Upper lobe of left lung (tissue), 6 donors: ENCODE measurements at regions not wholly inside any gene's neighbourhood (a gene's known extent, or its start where the extent isn't known, plus 50 kb on each side); places are given as distances from the start of the nearest gene placed in this dataset.

Experiments
- ATAC-seq, 2 donors: fragments of 200-7000 bp; cut with Tn5 transposase; one replicate each; pipeline ENCODE4 v1.9.1; 2022; ENCODE audit warnings: mild to moderate bottlenecking in 2 of 2, moderate library complexity in 2 of 2; ENCODE audit not compliant: low FRiP score in 2 of 2
- DNase-seq, 2 donors: peaks; one replicate each; pipeline ENCODE4 v3.0.0-alpha.2; 2019 to 2020
- H3K27ac ChIP-seq, 4 donors: fragments of 200-600 bp; sonication (generic); one replicate each; pipeline ENCODE4 v1.5.1; 2016 to 2019
- H3K27me3 ChIP-seq, 4 donors: fragments of 200-600 bp; sonication (generic); one replicate each; pipeline ENCODE4 v1.5.1; 2017 to 2019
- H3K36me3 ChIP-seq, 4 donors: fragments of 200-600 bp; sonication (generic); one replicate each; pipeline ENCODE4 v1.5.1; 2016 to 2019
- H3K4me1 ChIP-seq, 4 donors: fragments of 200-600 bp; sonication (generic); one replicate each; pipeline ENCODE4 v1.5.1; 2018 to 2019
- H3K4me3 ChIP-seq, 4 donors: fragments of 200-600 bp; sonication (generic); one replicate each; pipeline ENCODE4 v1.5.1; 2017 to 2019; ENCODE audit warnings: mild to moderate bottlenecking in 2 of 4, moderate library complexity in 1 of 4
- H3K9me3 ChIP-seq, 4 donors: fragments of 200-600 bp; sonication (generic); one replicate each; pipeline ENCODE4 v1.5.1; 2018 to 2019
- EP300 ChIP-seq, 4 donors: sonication (generic); formaldehyde crosslinking; IDR thresholded peaks; one replicate each; pipeline ENCODE4 v1.5.1; 2017; ENCODE audit warnings: antibody characterized with exemption in 4 of 4, control low read depth in 2 of 4
- POLR2A ChIP-seq, 4 donors: fragments of 450-650 bp; IDR thresholded peaks; one replicate each; pipeline ENCODE4 v1.5.1; 2016 to 2017; ENCODE audit warnings: antibody characterized with exemption in 4 of 4, mild to moderate bottlenecking in 2 of 4
- POLR2AphosphoS5 ChIP-seq, 2 donors: sonication (generic); formaldehyde crosslinking; IDR thresholded peaks; one replicate each; pipeline ENCODE4 v1.5.1; 2017; ENCODE audit warnings: antibody characterized with exemption in 2 of 2
- WGBS, 2 donors: methylation state at CpG; one replicate each; pipeline ENCODE4 v1.1.5; 2017 to 2018; 5-methylcytosine and 5-hydroxymethylcytosine counted together
- TF ChIP-seq, protein P1 (sequence below), 6 experiments: fragments of 450-650 bp in 4 of 6; fragments of 200-600 bp in 2 of 6; sonication (generic) in 2 of 6; IDR thresholded peaks; one replicate each; pipeline ENCODE4 v1.5.1; 2016 to 2019; ENCODE audit warnings: antibody characterized with exemption in 6 of 6
- donor health status: DM: no; HTN: no; CAD: no; lungs with moderate emphysema.
- donor health status: DM: no; HTN: yes; CAD: no; lungs with severe emphysema.

- Histone ChIP-seq H3K9me3 (no peaks in the 10 kb centered on the region), H3K27me3 (no peaks in the 10 kb centered on the region), H3K36me3 (no peaks in the 10 kb centered on the region), H3K4me3 (no peak overlapping the region), H3K4me1 (no peaks in the 10 kb centered on the region), H3K27ac (no peak overlapping the region)
- no peak for DNase-seq
- 70 to 86% methylated on average over 1 of the region's 1 CpG for WGBS, 2 donors
- no peak for ATAC-seq
- TF ChIP-seq EP300 (IDR thresholded peaks at IDR 0.05), result no peak
- TF ChIP-seq POLR2AphosphoS5 (IDR thresholded peaks at IDR 0.05), result no peak
- TF ChIP-seq, protein P1, sequence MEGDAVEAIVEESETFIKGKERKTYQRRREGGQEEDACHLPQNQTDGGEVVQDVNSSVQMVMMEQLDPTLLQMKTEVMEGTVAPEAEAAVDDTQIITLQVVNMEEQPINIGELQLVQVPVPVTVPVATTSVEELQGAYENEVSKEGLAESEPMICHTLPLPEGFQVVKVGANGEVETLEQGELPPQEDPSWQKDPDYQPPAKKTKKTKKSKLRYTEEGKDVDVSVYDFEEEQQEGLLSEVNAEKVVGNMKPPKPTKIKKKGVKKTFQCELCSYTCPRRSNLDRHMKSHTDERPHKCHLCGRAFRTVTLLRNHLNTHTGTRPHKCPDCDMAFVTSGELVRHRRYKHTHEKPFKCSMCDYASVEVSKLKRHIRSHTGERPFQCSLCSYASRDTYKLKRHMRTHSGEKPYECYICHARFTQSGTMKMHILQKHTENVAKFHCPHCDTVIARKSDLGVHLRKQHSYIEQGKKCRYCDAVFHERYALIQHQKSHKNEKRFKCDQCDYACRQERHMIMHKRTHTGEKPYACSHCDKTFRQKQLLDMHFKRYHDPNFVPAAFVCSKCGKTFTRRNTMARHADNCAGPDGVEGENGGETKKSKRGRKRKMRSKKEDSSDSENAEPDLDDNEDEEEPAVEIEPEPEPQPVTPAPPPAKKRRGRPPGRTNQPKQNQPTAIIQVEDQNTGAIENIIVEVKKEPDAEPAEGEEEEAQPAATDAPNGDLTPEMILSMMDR (IDR thresholded peaks at IDR 0.05), result no peak
- no peak for TF ChIP-seq POLR2A (IDR thresholded peaks at IDR 0.05)
Observed at GRCh38 chr14:44154446-44154845, 352.6 kb downstream of the FSCB start.

GRCh38 chr14:44151130-44151820 is 355.8 kb downstream of the FSCB start:
- H3K9me3 ChIP-seq, result no peaks in the 10 kb centered on the region
- H3K27me3 ChIP-seq, result no peaks in the 10 kb centered on the region
- TF ChIP-seq, protein P1 (IDR thresholded peaks at IDR 0.05), result no peak
- TF ChIP-seq EP300 (IDR thresholded peaks at IDR 0.05) (no peak), POLR2AphosphoS5 (IDR thresholded peaks at IDR 0.05) (no peak), POLR2A (IDR thresholded peaks at IDR 0.05) (no peak)
- H3K27ac ChIP-seq, result no peak overlapping the region
- DNase-seq (no peak), ATAC-seq (no peak)
- no peaks in the 10 kb centered on the region for H3K36me3 ChIP-seq
- no peak overlapping the region for H3K4me3 ChIP-seq
- no peaks in the 10 kb centered on the region for H3K4me1 ChIP-seq
- WGBS, 2 donors, result 72 to 77% methylated on average over 2 of the region's 2 CpGs

GRCh38 chr14:44149597-44149996 is 357.5 kb downstream of the FSCB start:
- ATAC-seq (no peak), DNase-seq (no peak)
- no peaks in the 10 kb centered on the region for H3K36me3 ChIP-seq
- H3K4me1 ChIP-seq, result no peaks in the 10 kb centered on the region
- H3K27ac ChIP-seq, result no peak overlapping the region
- H3K4me3 ChIP-seq, result no peak overlapping the region
- TF ChIP-seq POLR2A (IDR thresholded peaks at IDR 0.05) (no peak), EP300 (IDR thresholded peaks at IDR 0.05) (no peak), POLR2AphosphoS5 (IDR thresholded peaks at IDR 0.05) (no peak)
- TF ChIP-seq, protein P1 (IDR thresholded peaks at IDR 0.05), result no peak
- H3K27me3 ChIP-seq, result no peaks in the 10 kb centered on the region
- H3K9me3 ChIP-seq, result no peaks in the 10 kb centered on the region
- WGBS, 2 donors, result 22 to 28% methylated on average over 3 of the region's 3 CpGs

DNA sequence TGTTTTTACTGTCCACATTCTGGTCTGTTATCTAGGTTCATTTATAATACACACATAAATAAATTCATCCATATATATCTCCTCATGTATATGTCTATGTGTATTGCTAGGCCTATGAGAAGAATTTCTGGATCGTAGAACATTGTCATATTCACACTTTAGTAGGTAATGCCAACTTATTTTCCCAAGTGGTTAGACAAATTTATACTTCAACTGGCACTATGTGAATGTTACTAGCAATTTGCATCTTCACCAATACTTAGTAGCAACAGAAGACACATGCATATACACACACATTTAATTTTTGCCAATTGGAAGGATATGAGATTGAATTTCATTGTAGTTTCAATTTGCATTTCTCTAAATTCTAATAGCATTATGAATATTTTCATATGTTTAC is 365.1 kb downstream of the FSCB start:
- Histone ChIP-seq H3K9me3 (no peaks in the 10 kb centered on the region), H3K36me3 (no peaks in the 10 kb centered on the region), H3K27ac (no peak overlapping the region), H3K4me3 (no peak overlapping the region), H3K4me1 (no peaks in the 10 kb centered on the region), H3K27me3 (no peaks in the 10 kb centered on the region)
- DNase-seq, result no peak
- TF ChIP-seq EP300 (IDR thresholded peaks at IDR 0.05), result no peak
- no peak for ATAC-seq
- WGBS, 2 donors, result 83 to 90% methylated on average over 1 of the region's 1 CpG

DNA sequence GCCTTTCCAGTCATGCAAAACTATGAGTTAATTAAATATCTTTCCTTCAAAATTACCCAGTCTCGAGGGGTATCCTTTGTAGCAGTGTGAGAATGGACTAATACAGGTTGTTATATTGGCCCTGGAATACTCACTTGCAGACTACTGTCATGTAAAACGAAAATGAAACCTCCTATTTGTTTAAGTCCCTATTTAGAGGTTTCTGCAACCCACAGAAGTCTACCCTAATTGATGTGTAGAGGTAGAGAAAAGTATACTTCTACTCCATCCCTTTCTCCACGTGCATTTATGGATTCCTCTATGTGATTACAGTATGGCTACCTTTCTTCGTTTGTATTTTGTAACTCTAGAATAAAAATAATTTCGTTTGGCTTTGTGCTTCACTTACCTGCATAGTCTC is 371.1 kb downstream of the FSCB start:
- 62 to 69% methylated on average over 5 of the region's 5 CpGs for WGBS, 2 donors

More for the DNA sequence above, 371.1 kb downstream of the FSCB start:
- no peaks in the 10 kb centered on the region for H3K27me3 ChIP-seq
- H3K27ac ChIP-seq, result no peak overlapping the region
- no peak for ATAC-seq
- no peaks in the 10 kb centered on the region for H3K4me1 ChIP-seq
- no peaks in the 10 kb centered on the region for H3K9me3 ChIP-seq
- no peaks in the 10 kb centered on the region for H3K36me3 ChIP-seq
- H3K4me3 ChIP-seq, result no peak overlapping the region
- no peak for TF ChIP-seq POLR2AphosphoS5 (IDR thresholded peaks at IDR 0.05)
- TF ChIP-seq POLR2A (IDR thresholded peaks at IDR 0.05), result no peak
- TF ChIP-seq, protein P1 (IDR thresholded peaks at IDR 0.05), result no peak
- no peak for TF ChIP-seq EP300 (IDR thresholded peaks at IDR 0.05)
- no peak for DNase-seq
